Peyer's patch (tissue), 4 donors: ENCODE measurements at regions not wholly inside any gene's neighbourhood (a gene's known extent, or its start where the extent isn't known, plus 50 kb on each side); places are given as distances from the start of the nearest gene placed in this dataset.

Experiments
- POLR2A ChIP-seq, 2 donors: fragments of 450-650 bp; IDR thresholded peaks; one replicate each; pipeline ENCODE4 v1.5.1; 2017; ENCODE audit warnings: antibody characterized with exemption in 2 of 2, mild to moderate bottlenecking in 2 of 2, moderate library complexity in 2 of 2
- TF ChIP-seq, protein P1 (sequence below), 6 experiments: fragments of 450-650 bp in 4 of 6; fragments of 200-600 bp in 2 of 6; sonication (generic) in 1 of 6; IDR thresholded peaks; one replicate each; pipeline ENCODE4 v1.5.1; 2017 to 2019; ENCODE audit warnings: antibody characterized with exemption in 6 of 6, mild to moderate bottlenecking in 3 of 6, moderate library complexity in 1 of 6

DNA sequence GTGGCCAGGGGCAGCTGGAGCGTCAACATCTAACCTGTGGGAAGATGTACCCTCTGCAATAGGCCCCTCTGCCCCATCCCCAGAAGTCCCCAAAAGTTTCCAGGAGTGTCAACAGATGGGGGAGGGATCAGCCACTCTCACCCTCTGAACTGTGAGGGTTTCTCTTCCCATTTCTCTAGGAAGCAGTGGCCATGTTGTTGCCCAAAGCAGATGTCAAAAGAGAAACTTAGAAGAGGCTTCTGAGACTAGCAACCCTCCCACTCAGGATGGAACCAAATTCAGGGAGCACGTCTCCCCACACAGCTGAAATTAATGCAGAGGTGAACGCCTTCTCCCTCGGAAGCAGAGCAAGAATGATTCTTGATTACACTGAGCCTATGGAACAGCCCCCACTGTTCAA, 70.3 kb downstream of the ARL4C start:
- TF ChIP-seq, protein P1, sequence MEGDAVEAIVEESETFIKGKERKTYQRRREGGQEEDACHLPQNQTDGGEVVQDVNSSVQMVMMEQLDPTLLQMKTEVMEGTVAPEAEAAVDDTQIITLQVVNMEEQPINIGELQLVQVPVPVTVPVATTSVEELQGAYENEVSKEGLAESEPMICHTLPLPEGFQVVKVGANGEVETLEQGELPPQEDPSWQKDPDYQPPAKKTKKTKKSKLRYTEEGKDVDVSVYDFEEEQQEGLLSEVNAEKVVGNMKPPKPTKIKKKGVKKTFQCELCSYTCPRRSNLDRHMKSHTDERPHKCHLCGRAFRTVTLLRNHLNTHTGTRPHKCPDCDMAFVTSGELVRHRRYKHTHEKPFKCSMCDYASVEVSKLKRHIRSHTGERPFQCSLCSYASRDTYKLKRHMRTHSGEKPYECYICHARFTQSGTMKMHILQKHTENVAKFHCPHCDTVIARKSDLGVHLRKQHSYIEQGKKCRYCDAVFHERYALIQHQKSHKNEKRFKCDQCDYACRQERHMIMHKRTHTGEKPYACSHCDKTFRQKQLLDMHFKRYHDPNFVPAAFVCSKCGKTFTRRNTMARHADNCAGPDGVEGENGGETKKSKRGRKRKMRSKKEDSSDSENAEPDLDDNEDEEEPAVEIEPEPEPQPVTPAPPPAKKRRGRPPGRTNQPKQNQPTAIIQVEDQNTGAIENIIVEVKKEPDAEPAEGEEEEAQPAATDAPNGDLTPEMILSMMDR (IDR thresholded peaks at IDR 0.05), result no peak
- no peak for TF ChIP-seq POLR2A (IDR thresholded peaks at IDR 0.05)
